Lung (tissue), 11 donors: ENCODE measurements at regions not wholly inside any gene's neighbourhood (a gene's known extent, or its start where the extent isn't known, plus 50 kb on each side); places are given as distances from the start of the nearest gene placed in this dataset.

Experiments used
- ATAC-seq: fragments of 200-7000 bp; cut with Tn5 transposase; one replicate; pipeline ENCODE4 v1.9.1; 2020; ENCODE audit warnings: moderate number of reproducible peaks; ENCODE audit not compliant: insufficient read depth, low FRiP score
- DNase-seq, 3 donors: peaks; one replicate each; pipeline ENCODE4 v3.0.0-alpha.2; 2013 to 2017
- H3K27ac ChIP-seq, 2 donors: one replicate each; pipeline ENCODE4 v1.5.1; 2013; ENCODE audit warnings: mild to moderate bottlenecking in 2 of 2, moderate library complexity in 2 of 2, control low read depth in 1 of 2, inconsistent platforms in 1 of 2, low read depth in 1 of 2, low read length in 1 of 2
- H3K27me3 ChIP-seq, 3 donors: one replicate each; pipeline ENCODE4 v1.5.1; 2013; ENCODE audit warnings: low read length in 2 of 3; ENCODE audit not compliant: control insufficient read depth in 3 of 3, insufficient read depth in 3 of 3
- H3K36me3 ChIP-seq, 4 donors: one replicate each; pipeline ENCODE4 v1.5.1; 2013; ENCODE audit warnings: low read length in 4 of 4, mild to moderate bottlenecking in 1 of 4, moderate library complexity in 1 of 4; ENCODE audit not compliant: control insufficient read depth in 4 of 4, insufficient read depth in 4 of 4
- H3K4me1 ChIP-seq, 5 donors: one replicate each; pipeline ENCODE4 v1.5.1; 2013; ENCODE audit warnings: low read length in 5 of 5, mild to moderate bottlenecking in 2 of 5, moderate library complexity in 1 of 5; ENCODE audit not compliant: control insufficient read depth in 5 of 5, insufficient read depth in 5 of 5
- H3K4me3 ChIP-seq: one replicate; pipeline ENCODE4 v1.5.1; 2013; ENCODE audit warnings: mild to moderate bottlenecking, control low read depth, moderate library complexity
- H3K9ac ChIP-seq, 2 donors: one replicate each; pipeline ENCODE4 v1.5.1; 2013; ENCODE audit warnings: low read length in 2 of 2, control low read depth in 1 of 2; ENCODE audit not compliant: insufficient read depth in 1 of 2
- H3K9me3 ChIP-seq, 4 donors: one replicate each; pipeline ENCODE4 v1.5.1; 2013; ENCODE audit warnings: low read length in 3 of 4, mild to moderate bottlenecking in 1 of 4, moderate library complexity in 1 of 4; ENCODE audit not compliant: control insufficient read depth in 4 of 4, insufficient read depth in 3 of 4
- CTCF ChIP-seq: IDR thresholded peaks from 2 replicates; pipeline ENCODE4 v1.5.1; 2012; ENCODE audit warnings: mild to moderate bottlenecking; ENCODE audit errors: control extremely low read depth, extremely low read depth
- WGBS, 2 donors: extraction: QIAGEN DNeasy Blood & Tissue Kit; methylation state at CpG; one replicate each; pipeline ENCODE4 v1.1.7; 2013; 5-methylcytosine and 5-hydroxymethylcytosine counted together
- donor health status: control.
- donor health status: control.
- donor health status: Bipolar disorder and iron deficiency.
- donor health status: healthy.
- donor health status: DM: yes; HTN: yes; CAD: no.

GRCh38 chr20:48335308-48336050 is 492.3 kb downstream of the PREX1 start:
- Histone ChIP-seq H3K27ac (no peak overlapping the region), H3K9me3 (no peaks in the 10 kb centered on the region), H3K4me3 (no peak overlapping the region), H3K36me3 (no peaks in the 10 kb centered on the region), H3K9ac (no peak overlapping the region), H3K27me3 (no peaks in the 10 kb centered on the region), H3K4me1 (peaks cover 0 to 8% (median 0%) of the 10 kb centered on the region in 5 donors)
- no peak for TF ChIP-seq CTCF
- no peak for ATAC-seq
- 87 to 94% methylated on average over 3 of the region's 3 CpGs for WGBS, 2 donors
- DNase-seq, result peak in 2 of 3 donors; percentile 7 to 34

- no peaks in the 10 kb centered on the region for H3K9me3 ChIP-seq
- H3K4me3 ChIP-seq, result no peak overlapping the region
- H3K27me3 ChIP-seq, result no peaks in the 10 kb centered on the region
- no peaks in the 10 kb centered on the region for H3K36me3 ChIP-seq
- no peak overlapping the region for H3K27ac ChIP-seq
- ATAC-seq (no peak), DNase-seq (no peak)
- TF ChIP-seq CTCF, result no peak
- 89 to 94% methylated on average over 4 of the region's 4 CpGs for WGBS, 2 donors
- H3K4me1 ChIP-seq, result peaks cover 0 to under 1% (median 0%) of the 10 kb centered on the region in 5 donors
- no peak overlapping the region for H3K9ac ChIP-seq
Measured at GRCh38 chr20:48333707-48334106, 494.1 kb downstream of the PREX1 start.

GRCh38 chr20:48332555-48332954 is 495.2 kb downstream of the PREX1 start:
- no peaks in the 10 kb centered on the region for H3K4me1 ChIP-seq
- no peak for TF ChIP-seq CTCF
- no peak for ATAC-seq
- no peak overlapping the region for H3K9ac ChIP-seq
- 52% methylated on average over 3 of the region's 3 CpGs for WGBS, 2 donors
- no peak overlapping the region for H3K27ac ChIP-seq
- no peaks in the 10 kb centered on the region for H3K36me3 ChIP-seq
- H3K27me3 ChIP-seq, result no peaks in the 10 kb centered on the region
- no peak overlapping the region for H3K4me3 ChIP-seq
- peaks cover 0 to 2% (median 0%) of the 10 kb centered on the region in 4 donors for H3K9me3 ChIP-seq
- DNase-seq, result peak in 1 of 3 donors; percentile 17
